Non-pigmented ciliary epithelial cell (primary cell): ENCODE measurements at regions not wholly inside any gene's neighbourhood (a gene's known extent, or its start where the extent isn't known, plus 50 kb on each side); places are given as distances from the start of the nearest gene placed in this dataset.

Experiments
- DNase-seq: peaks from one replicate; pipeline ENCODE4 v3.0.0-alpha.2; 2010; ENCODE audit warnings: low read depth

GRCh38 chr5:61263561-61264272 lies 68.3 kb upstream of the ZSWIM6 start:
- no peak for DNase-seq

DNA sequence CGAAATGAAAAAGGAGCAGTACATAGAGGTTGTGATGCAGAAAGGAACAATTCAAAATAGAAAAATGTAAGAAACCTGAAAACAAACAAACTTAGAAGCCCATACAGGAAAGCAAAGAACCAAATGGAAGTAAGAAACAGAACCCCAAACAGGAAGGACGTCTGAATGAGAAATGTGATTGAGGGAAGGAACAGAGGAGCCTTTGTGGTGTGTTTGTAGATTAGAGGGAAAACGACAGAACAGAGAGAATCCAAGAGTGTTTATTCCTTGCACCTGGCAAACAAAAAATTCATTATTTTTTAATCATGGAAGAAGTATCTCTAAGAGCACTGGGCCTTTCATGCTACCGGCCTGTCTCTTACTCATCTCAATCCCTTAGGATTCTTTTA lies 67.8 kb upstream of the ZSWIM6 start:
- no peak for DNase-seq

- no peak for DNase-seq
These were observed 64.9 kb upstream of the ZSWIM6 start for GRCh38 chr5:61267116-61267515.

DNA sequence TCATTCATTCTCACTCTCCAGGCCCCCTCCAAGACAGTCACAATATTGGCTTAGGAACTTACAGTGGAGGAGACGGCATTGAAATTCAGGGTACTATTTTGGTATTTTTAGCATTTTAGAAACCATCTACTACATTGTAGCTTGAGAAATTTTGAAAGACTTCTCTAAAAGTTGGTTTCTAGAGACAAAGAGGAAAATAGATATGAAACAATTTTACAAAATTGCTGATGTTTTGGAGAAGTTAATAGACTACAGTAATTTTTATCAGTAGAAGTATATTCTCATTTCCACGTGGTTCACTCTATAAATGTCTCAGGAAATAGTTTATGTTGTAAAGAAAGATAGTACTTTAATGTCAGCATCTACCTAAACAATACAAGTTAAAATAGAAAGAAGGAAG lies 63.2 kb upstream of the ZSWIM6 start:
- DNase-seq: no peak

- DNase-seq: no peak
These were observed 61.4 kb upstream of the ZSWIM6 start for GRCh38 chr5:61270510-61271165.

GRCh38 chr5:61272688-61273087 lies 59.4 kb upstream of the ZSWIM6 start:
- DNase-seq: no peak

DNA sequence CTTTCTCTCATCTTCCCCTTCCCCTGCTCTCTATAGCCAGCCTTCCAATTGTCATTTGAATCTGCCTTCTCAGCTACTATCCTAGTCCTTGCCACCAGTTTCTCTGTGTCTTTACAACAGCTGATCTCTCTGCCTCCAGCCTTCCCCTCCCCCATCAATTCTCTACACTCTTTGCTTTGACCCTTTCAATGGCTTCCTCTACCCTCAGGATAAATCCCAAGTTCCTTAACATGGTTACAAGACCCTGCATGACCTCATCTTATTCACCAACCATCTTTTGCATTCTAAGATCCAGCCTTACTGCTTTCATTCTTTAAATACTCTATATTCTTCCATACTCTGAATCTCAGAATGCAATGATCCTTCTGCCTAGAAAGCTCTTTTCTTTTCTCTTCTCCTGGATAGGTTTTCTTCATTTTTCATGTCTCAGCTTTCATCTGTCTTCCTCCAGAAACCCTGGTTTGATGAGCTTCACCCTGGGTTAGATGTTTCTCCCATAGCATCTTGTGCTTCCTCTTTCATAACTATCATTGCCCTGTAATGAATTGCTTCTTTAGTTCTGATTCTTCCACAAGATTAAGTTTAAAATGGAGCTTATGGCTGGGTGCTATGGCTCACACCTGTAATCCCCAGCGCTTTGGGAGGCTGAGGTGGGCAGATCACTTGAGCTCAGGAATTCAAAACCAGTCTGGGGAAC lies 58.6 kb upstream of the ZSWIM6 start:
- DNase-seq: no peak

DNA sequence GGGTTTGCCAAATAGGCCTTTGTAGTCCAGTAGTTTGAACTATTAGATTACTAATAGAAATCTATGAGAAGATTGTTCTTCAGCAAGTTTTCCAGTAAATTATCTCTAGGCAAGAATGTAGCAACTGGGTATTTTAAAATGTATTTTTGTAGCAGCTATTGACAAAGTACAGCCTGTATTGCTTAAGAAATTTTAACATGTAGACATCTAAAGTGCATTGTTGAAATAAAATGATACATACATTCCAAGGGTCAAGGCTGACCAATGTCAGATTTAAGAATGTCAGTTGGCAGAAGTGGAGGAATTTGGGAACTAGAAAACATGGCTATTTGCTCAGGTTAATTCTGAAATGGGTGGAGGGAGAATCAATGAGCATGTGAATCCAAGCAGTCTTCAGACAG lies 57.5 kb upstream of the ZSWIM6 start:
- no peak for DNase-seq

- no peak for DNase-seq
These were observed 56.2 kb upstream of the ZSWIM6 start for GRCh38 chr5:61275841-61276240.

GRCh38 chr5:61277190-61277589 lies 54.9 kb upstream of the ZSWIM6 start:
- DNase-seq: no peak

DNA sequence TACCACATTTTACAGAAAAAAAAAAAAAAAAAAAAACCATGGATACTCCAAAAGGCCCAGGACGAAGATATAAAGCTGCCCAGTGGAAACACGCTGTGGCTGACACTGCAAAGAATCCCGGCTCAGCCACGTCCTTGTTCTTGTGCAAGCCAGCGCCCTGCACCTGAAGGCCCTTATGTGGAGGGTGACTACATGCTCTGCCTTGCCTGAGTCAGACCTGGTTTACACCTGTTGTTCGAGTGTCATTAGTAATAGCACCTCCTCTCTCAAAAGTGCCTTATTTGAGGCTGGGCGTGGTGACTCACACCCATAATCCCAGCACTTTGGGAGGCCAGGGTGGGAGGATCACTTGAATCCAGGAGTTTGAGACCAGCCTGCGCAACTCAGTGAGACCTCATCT lies 54.3 kb upstream of the ZSWIM6 start:
- DNase-seq: no peak

DNA sequence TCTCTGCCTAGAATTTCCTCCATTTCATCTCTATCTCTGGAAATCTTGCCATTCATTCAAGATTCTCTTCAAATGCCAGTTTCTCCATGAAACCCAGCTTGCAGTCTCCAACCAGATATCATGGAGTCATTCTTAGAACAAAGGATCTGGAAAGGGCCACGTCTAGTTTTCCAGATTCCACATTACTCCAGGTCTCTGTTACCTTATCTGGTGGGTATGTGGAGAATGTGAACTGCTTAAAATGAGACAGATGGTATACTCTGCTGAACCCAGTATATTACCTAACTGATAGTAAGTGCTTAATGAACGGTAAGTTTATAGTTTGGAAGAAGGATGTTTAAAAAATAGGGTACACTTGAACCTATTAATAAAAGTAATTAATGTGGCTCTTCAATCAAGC lies 52.3 kb upstream of the ZSWIM6 start:
- no peak for DNase-seq

- DNase-seq: peak; percentile 68
These were observed 51.9 kb upstream of the ZSWIM6 start for GRCh38 chr5:61280205-61280604.

DNA sequence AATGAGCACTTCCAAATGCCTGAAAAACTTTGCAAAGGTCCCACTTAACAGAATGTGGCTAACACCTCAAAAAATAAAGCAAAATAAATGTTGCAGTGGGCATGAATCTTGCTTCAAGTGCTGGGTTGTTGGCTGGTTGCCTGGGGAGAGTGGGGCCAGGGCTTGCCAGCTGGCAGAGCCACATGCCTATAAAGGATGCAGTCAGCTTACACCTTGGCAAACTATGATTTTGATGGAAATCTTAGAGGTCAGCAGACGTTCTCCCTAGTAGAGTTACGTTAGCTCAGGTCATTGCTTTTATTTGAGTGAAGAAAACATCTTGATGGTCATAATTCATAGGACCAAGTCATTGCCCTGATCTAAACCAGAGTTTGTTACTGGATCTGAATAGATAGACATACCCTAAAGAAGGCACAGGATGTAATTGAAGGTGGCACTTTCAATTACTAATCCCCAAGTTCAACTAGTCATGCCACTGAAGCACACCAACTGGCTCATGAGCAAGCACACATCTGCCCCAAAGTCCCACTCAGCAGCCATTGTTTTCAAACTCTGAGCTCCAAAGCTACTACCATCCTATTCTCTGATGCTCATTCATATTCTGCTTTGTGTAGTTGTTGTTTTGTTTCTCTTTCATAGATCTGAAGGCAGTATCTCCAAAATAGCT lies 51.2 kb upstream of the ZSWIM6 start:
- no peak for DNase-seq

DNA sequence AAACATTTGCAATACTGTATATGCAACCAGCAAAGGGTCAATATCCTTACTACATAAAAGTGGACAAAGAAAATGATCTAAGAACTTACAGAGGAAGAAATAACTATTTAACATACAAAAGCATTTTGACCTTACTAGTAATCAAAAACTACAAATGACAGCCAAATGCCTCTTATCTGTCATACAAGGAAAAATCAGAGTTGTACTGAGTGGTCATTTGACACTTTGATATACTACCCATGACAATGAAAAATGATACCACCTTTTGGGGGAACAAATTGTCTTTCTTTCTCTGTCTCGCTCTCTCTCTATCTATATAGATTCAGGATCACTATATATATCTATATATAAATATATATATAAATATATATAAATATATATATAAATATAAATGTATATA lies 50.4 kb upstream of the ZSWIM6 start:
- no peak for DNase-seq
